Adrenal gland (tissue), 9 donors: ENCODE measurements at regions not wholly inside any gene's neighbourhood (a gene's known extent, or its start where the extent isn't known, plus 50 kb on each side); places are given as distances from the start of the nearest gene placed in this dataset.

ENCODE experiments used
- DNase-seq, 7 donors: peaks; one replicate each; pipeline ENCODE4 v3.0.0-alpha.2; 2019 to 2020
- H3K27ac ChIP-seq, 5 donors: fragments of 200-600 bp; sonication (generic) in 4 of 5; 1 replicate in 3 of 5; 2 replicates in 2 of 5; pipeline versions ENCODE4 v1.5.1 to v1.8.0; 2016 to 2020; ENCODE audit warnings: mild to moderate bottlenecking in 1 of 5
- H3K27me3 ChIP-seq: fragments of 200-600 bp; 2 replicates; pipeline ENCODE4 v1.8.0; 2021
- H3K36me3 ChIP-seq, 2 donors: fragments of 200-600 bp; replicated peaks in 1 of 2; 1 replicate in 1 of 2; 2 replicates in 1 of 2; pipeline versions ENCODE4 v1.5.1 to v1.8.0; 2018 to 2022
- H3K4me1 ChIP-seq, 2 donors: fragments of 200-600 bp; replicated peaks in 1 of 2; 1 replicate in 1 of 2; 2 replicates in 1 of 2; pipeline versions ENCODE4 v1.5.1 to v1.8.0; 2018 to 2021
- H3K4me3 ChIP-seq, 4 donors: fragments of 200-600 bp; sonication (generic) in 3 of 4; one replicate each; pipeline ENCODE4 v1.5.1; 2016 to 2018
- H3K9me3 ChIP-seq, 3 donors: fragments of 200-600 bp; sonication (generic) in 1 of 3; replicated peaks in 1 of 3; 1 replicate in 2 of 3; 2 replicates in 1 of 3; pipeline versions ENCODE4 v1.5.1 to v1.8.0; 2016 to 2021
- POLR2A ChIP-seq, 2 donors: fragments of 450-650 bp; IDR thresholded peaks; one replicate each; pipeline ENCODE4 v1.6.1; 2017; ENCODE audit warnings: antibody characterized with exemption in 2 of 2, mild to moderate bottlenecking in 2 of 2, moderate library complexity in 1 of 2
- WGBS, 4 donors: extraction: QIAGEN DNeasy Blood & Tissue Kit in 2 of 4; methylation state at CpG; one replicate each; pipeline versions ENCODE4 v1.1.5 to v1.1.7; 2013 to 2017; 5-methylcytosine and 5-hydroxymethylcytosine counted together
- intact Hi-C, 2 donors: fragments of 100-400 bp; cut with DNase I; formaldehyde crosslinking; loops; one replicate each; pipeline versions ENCODE4 v1.14.1 to v1.15.0; 2022 to 2023
- TF ChIP-seq, protein P1 (sequence below), 6 experiments: fragments of 450-650 bp in 4 of 6; fragments of 200-600 bp in 2 of 6; sonication (generic) in 1 of 6; IDR thresholded peaks; 1 replicate in 5 of 6; 2 replicates in 1 of 6; pipeline versions ENCODE4 v1.5.1 to v1.8.0; 2016 to 2021; ENCODE audit warnings: antibody characterized with exemption in 6 of 6, mild to moderate bottlenecking in 2 of 6, moderate library complexity in 1 of 6
- donor health status: healthy with polysubstance abuse.
- donor health status: Bipolar disorder and iron deficiency.
- donor health status: DM: yes; HTN: yes; CAD: no.
- donor health status: DM: no; HTN: no; CAD: no.
- donor health status: DM: no; HTN: no; CAD: no.

DNA sequence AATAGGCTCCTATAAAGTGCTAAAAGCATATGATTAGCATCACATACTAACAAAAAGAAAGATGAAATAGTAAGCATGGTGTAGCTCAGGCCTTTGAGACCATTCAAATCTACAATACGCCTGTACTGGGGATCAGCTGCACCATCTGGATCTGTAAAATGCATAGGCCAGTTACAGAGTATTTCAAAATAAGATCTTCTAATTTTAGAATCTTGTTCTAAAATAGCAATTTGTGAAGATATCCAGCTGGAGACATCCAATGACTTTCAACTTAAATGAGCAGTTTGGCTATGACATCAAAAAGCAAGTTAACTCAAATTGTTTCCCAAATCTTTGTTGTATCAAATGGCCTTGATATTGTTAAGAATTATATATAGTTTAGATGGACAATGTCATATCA, 386.3 kb downstream of the MRPS30 start:
- Histone ChIP-seq H3K4me3 (no peak overlapping the region), H3K36me3 (no peaks in the 10 kb centered on the region), H3K9me3 (no peaks in the 10 kb centered on the region), H3K27ac (no peak overlapping the region), H3K27me3 (no peaks in the 10 kb centered on the region), H3K4me1 (no peaks in the 10 kb centered on the region)
- intact Hi-C loops: no loop called here
- no peak for DNase-seq
- 77 to 91% (median 83%) methylated on average over 1 of the region's 1 CpG for WGBS, 4 donors
- TF ChIP-seq, protein P1, sequence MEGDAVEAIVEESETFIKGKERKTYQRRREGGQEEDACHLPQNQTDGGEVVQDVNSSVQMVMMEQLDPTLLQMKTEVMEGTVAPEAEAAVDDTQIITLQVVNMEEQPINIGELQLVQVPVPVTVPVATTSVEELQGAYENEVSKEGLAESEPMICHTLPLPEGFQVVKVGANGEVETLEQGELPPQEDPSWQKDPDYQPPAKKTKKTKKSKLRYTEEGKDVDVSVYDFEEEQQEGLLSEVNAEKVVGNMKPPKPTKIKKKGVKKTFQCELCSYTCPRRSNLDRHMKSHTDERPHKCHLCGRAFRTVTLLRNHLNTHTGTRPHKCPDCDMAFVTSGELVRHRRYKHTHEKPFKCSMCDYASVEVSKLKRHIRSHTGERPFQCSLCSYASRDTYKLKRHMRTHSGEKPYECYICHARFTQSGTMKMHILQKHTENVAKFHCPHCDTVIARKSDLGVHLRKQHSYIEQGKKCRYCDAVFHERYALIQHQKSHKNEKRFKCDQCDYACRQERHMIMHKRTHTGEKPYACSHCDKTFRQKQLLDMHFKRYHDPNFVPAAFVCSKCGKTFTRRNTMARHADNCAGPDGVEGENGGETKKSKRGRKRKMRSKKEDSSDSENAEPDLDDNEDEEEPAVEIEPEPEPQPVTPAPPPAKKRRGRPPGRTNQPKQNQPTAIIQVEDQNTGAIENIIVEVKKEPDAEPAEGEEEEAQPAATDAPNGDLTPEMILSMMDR (IDR thresholded peaks at IDR 0.05): no peak
- no peak for TF ChIP-seq POLR2A (IDR thresholded peaks at IDR 0.05)
